ENCODE measurements at regions not wholly inside any gene's neighbourhood (a gene's known extent, or its start where the extent isn't known, plus 50 kb on each side); places are given as distances from the start of the nearest gene placed in this dataset.

DNA sequence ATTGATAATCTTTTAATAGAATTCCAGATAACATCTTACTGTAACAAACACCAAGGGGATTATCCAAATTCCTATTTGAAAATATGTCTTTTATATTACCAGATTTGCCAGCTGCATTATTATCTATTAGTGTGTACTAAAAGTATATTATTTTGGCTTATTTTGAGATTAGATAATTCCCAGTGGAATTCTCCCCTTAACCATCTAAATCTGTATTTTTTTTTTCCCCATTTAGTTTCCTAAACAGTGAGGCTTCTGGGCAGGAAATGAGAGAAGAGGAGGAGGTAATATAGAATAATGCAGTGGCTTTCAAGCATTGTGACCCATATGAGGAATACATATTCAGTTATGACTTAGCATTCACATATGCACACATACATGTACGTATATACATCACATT lies 53.5 kb upstream of the ABL1 start:
- TF ChIP-seq CTCF (conservative IDR thresholded peaks at IDR 0.05) (no peak), EZH2 (IDR thresholded peaks at IDR 0.05; ENCODE audit: low read depth) (no peak)
